Muscle of leg (tissue), 3 donors: ENCODE measurements at regions not wholly inside any gene's neighbourhood (a gene's known extent, or its start where the extent isn't known, plus 50 kb on each side); places are given as distances from the start of the nearest gene placed in this dataset.

Source experiments
- DNase-seq: peaks from one replicate; pipeline ENCODE4 v3.0.0; 2013
- H3K27ac ChIP-seq: one replicate; pipeline ENCODE4 v1.5.1; 2013; ENCODE audit warnings: mild to moderate bottlenecking, low read length, control low read depth
- H3K27me3 ChIP-seq: one replicate; pipeline ENCODE4 v1.6.1; 2013; ENCODE audit warnings: low read length; ENCODE audit not compliant: control insufficient read depth, insufficient read depth
- H3K36me3 ChIP-seq: one replicate; pipeline ENCODE4 v1.6.1; 2013; ENCODE audit warnings: low read length; ENCODE audit not compliant: control insufficient read depth, insufficient read depth
- H3K4me1 ChIP-seq: one replicate; pipeline ENCODE4 v1.6.1; 2013; ENCODE audit warnings: low read length; ENCODE audit not compliant: control insufficient read depth, insufficient read depth
- H3K4me3 ChIP-seq: one replicate; pipeline ENCODE4 v1.5.1; 2013; ENCODE audit warnings: low read length, control low read depth
- H3K9me3 ChIP-seq: replicated peaks from 2 replicates; pipeline ENCODE4 v1.6.1; 2013; ENCODE audit warnings: low read depth, low read length; ENCODE audit not compliant: control insufficient read depth
- WGBS: methylation state at CpG from one replicate; pipeline ENCODE4 v1.1.5; 2013; ENCODE audit warnings: missing lambda C conversion rate; ENCODE audit not compliant: insufficient coverage; 5-methylcytosine and 5-hydroxymethylcytosine counted together

DNA sequence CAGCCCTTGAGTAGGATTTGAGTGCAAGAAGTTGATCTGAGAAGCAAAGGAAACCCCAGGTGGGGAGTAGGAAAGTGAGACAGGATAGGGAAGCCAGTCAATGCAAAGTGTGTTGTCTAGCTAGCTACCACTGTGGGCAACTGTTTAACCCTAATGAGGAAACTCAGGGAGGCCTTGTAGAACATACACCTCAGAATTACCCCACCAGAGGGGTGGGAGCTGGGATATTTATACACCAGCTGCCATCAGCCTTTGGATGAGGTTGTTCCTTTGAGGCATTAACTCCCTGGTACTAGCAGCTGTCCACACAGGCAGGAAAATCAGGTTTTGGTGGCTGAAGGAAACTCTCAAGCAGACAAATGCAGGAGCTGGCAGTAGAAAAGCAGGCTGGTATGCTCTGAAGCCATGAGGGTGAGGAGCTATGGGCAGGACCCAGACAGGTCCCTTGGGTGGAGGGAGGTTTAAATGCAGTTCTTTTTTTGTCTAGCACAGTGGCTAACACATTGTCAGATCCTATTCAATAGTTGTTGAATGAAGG is 60.1 kb upstream of the ARID5B start:
- Histone ChIP-seq H3K36me3 (no peaks in the 10 kb centered on the region), H3K4me1 (peaks cover 3% of the 10 kb centered on the region), H3K27ac (no peak overlapping the region), H3K4me3 (no peak overlapping the region), H3K27me3 (no peaks in the 10 kb centered on the region), H3K9me3 (no peaks in the 10 kb centered on the region)
- no peak for DNase-seq

DNA sequence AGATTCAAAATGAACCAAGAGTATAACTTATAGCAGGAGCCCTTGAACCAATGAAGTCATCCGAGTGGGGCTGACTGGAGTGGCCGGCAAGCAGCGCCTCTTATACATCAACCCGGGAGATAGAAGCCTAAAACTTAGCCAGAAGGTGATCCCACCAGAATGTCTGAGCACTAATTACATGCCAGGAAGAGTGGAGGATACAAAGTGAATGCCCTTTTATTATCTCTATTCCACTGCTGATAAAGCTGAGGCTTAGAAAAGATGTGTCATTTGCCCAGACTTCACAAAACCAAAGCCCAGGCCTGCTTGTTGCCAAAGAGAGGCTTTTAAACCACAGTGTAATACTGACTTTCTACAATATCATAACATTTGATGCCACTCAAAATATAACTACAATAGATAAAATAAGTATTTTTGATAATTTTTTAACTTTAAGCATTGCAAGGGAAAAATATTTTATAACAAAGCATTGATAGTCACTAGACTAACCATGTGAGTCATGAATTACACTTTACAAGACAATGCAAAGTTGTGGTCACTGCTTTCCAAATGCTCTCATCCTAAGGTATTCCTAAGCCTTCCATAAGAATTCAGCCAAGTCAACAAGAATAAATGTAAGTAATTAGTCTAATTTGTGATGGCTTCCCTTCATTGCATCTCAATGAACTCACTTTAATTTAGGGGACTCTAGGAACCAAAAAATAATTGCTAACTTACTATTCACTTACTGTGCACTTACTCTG is 58.6 kb upstream of the ARID5B start:
- DNase-seq = no peak

DNA sequence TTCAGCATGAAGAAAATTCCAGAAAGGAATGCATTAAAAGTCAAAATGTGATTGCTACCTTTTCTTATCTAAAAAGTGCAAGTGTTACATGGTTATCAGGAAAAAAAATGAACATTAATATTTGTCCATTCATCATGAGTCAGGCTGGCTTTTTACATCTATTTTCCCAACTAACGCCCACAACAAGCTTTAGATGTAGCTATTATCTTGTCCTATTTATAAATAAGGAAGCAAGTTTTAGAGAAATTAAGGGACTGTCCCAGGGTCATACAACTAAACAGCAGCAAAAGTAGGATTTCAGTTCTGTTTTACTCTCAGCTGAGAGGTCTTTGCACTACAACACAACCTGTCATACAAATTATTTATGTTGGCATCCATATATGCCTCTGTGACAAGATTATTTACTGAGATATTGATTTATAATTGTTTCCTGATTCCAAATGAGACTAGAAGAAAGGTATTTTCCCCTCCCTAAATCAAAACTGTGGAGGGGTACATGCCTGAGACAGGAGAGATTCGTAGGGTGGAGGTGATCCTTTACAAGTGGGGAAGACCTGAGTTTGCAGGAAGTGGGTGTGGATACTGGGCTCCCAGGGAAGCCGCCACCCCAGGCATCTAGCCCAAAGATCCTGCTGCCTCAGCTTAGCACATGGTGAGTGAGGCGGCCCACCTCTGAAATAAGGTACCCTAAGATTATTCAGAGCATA is 57.2 kb upstream of the ARID5B start:
- Histone ChIP-seq H3K4me1 (no peaks in the 10 kb centered on the region), H3K27ac (no peak overlapping the region), H3K36me3 (no peaks in the 10 kb centered on the region), H3K9me3 (no peaks in the 10 kb centered on the region), H3K4me3 (no peak overlapping the region), H3K27me3 (no peaks in the 10 kb centered on the region)
- WGBS = no CpG with 5 or more reads among the region's 4 CpGs
- no peak for DNase-seq

More for the DNA sequence above, 58.6 kb upstream of the ARID5B start:
- Histone ChIP-seq H3K27me3 (no peaks in the 10 kb centered on the region), H3K4me1 (peaks cover 3% of the 10 kb centered on the region), H3K4me3 (no peak overlapping the region), H3K36me3 (no peaks in the 10 kb centered on the region), H3K9me3 (no peaks in the 10 kb centered on the region), H3K27ac (no peak overlapping the region)
- WGBS = no CpG with 5 or more reads among the region's 4 CpGs

DNA sequence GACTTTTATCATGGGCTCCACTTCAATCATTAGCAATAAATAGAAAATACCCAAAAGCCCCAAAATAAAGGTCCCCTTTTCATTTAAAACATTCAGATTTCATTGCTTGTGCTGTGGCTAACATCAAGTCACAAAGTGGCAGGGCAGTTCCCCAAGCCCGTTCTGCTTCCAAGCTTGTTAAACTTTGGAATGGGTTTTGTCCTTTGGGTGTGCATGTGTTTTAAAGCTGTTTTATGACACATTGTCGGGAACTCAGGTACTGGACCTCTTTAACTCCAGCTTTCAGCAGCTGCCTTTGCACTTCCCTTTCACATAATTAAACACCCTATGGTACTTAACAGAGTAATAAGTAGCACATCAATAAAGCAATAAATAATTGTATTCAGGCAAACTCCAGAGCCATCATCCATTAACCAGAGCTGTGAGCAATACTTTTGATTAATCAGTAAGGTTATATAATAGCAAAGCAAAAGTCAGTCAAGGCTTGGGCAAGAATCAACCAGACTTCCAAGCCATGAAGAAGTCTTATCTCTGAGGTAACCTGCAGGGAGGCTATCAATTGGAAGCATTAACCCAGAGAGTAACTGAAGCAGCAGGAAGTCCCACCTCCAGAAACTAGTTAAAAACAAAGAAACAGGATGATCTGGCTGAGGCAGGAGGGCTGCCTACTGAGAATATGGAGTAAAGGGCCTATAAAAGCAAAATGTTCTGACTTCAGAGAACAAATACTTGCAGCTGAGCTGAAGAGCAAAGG is 56.1 kb upstream of the ARID5B start:
- Histone ChIP-seq H3K27me3 (no peaks in the 10 kb centered on the region), H3K4me3 (no peak overlapping the region), H3K4me1 (no peaks in the 10 kb centered on the region), H3K27ac (no peak overlapping the region), H3K9me3 (no peaks in the 10 kb centered on the region), H3K36me3 (no peaks in the 10 kb centered on the region)
- no CpG with 5 or more reads among the region's 2 CpGs for WGBS
- DNase-seq = no peak

DNA sequence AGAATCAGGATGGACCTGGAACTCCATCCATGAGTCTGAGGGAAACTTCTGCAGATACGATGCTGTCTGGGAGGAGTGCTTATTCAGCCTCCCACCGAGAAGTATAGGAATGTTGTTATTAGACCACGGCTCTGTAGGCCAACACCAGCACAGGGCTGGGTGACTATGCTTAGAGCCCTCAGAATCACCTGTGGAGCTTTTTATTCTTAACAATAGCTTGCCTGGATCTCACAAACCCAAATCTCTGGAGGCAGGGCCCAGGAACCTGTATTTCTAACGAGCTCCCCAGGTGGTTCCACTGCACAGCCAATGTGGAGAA is 55.6 kb upstream of the ARID5B start:
- H3K4me3 ChIP-seq = no peak overlapping the region
- DNase-seq = no peak
- WGBS = 74% methylated on average over 2 of the region's 4 CpGs
- no peaks in the 10 kb centered on the region for H3K27me3 ChIP-seq
- no peak overlapping the region for H3K27ac ChIP-seq
- H3K36me3 ChIP-seq = no peaks in the 10 kb centered on the region
- H3K9me3 ChIP-seq = no peaks in the 10 kb centered on the region
- no peaks in the 10 kb centered on the region for H3K4me1 ChIP-seq

DNA sequence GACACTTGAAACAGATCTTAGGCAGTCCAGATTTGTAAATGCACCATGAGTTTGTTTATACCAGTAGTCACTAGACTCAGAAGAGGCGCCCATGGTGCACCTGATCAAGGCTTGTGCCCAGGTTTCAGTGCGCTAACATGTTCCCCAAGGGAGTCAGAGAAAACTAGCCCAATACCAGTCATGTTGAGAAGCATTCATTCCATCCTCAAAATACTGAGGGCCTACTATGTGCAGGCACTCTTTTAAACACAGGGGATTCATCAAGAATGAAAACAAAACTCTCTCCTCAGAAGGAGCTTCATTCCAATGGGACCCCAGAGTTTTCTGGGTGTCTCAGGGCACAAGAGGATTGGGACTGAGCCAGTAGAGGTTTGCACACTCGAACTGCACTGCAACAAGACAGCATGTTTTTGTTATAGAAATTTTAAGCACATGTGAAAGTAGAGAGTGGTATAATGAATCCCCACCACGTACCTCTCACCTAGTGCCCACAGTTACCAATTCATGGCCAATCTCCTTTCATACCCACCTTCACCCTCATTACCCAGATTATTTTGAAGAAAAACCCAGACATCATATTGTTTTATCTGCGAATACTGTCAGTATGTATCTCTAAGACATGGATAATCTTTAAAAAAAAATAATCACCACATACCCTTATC is 55.0 kb upstream of the ARID5B start:
- Histone ChIP-seq H3K36me3 (no peaks in the 10 kb centered on the region), H3K9me3 (no peaks in the 10 kb centered on the region), H3K27me3 (no peaks in the 10 kb centered on the region), H3K4me1 (no peaks in the 10 kb centered on the region), H3K4me3 (no peak overlapping the region), H3K27ac (no peak overlapping the region)
- 100% methylated on average over 2 of the region's 5 CpGs for WGBS
- no peak for DNase-seq

DNA sequence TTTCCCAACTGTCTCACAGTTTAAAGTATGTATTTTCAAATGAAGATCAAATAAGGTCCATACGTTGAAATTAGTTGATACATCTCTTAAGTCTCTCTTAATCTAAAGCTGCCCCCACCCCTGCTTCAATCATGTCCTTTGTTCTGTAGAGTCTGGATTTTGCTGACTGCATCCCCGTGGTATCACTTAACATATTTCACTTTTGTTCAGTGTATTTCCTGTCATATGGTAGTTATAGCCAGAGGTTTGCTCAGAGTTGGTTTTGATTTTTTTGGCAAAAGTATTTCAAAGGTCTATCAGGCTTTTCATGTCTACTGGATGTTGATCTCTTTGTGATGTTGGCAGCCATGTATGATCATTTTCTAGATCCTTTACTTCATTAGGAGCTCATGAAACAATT is 54.4 kb upstream of the ARID5B start:
- H3K4me3 ChIP-seq = no peak overlapping the region
- H3K9me3 ChIP-seq = no peaks in the 10 kb centered on the region
- DNase-seq = no peak
- no peak overlapping the region for H3K27ac ChIP-seq
- no peaks in the 10 kb centered on the region for H3K4me1 ChIP-seq
- no CpG with 5 or more reads among the region's 2 CpGs for WGBS
- H3K27me3 ChIP-seq = no peaks in the 10 kb centered on the region
- H3K36me3 ChIP-seq = no peaks in the 10 kb centered on the region

DNA sequence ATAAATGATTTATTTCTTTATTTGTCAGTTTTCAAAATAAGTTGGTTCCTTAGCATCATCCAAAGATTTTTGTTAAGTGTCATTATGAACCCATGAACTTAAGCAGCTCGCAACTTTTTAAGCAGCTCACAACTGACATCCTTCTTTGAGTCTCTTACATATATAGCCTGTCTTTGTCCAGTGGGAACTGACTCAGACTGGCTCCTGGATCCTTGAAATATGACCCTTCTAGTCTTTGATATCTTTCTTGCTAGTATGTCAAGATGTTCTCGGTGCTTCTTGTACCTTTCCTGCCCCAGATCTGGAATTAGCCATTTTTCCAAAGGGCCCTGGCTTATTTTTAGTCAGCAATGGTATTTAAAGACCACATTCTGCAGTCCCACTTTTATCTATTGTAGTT is 53.9 kb upstream of the ARID5B start:
- H3K27ac ChIP-seq = no peak overlapping the region
- DNase-seq = no peak
- H3K27me3 ChIP-seq = no peaks in the 10 kb centered on the region
- H3K9me3 ChIP-seq = no peaks in the 10 kb centered on the region
- no CpG with 5 or more reads among the region's 2 CpGs for WGBS
- H3K36me3 ChIP-seq = no peaks in the 10 kb centered on the region
- no peak overlapping the region for H3K4me3 ChIP-seq
- H3K4me1 ChIP-seq = no peaks in the 10 kb centered on the region

DNA sequence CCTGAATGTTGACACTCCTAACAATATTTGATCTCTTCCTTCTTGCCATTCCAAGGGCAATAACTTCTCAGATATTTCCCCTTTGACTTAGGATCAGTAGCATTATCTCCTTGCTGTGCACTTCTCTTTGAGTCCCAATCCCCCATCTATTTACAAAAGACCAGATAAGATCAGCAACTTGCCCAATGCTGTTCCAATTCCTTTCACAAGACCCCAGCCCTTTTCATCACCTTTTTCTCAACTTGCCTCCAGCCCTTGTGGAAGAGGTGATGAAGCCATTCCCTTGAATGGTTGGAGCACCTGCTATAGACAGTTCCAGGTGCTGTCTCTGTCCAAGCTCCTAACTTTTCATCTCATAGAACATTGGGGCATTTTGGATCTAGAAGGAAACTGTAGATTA is 51.1 kb upstream of the ARID5B start:
- Histone ChIP-seq H3K4me3 (no peak overlapping the region), H3K27ac (no peak overlapping the region), H3K9me3 (no peaks in the 10 kb centered on the region), H3K4me1 (no peaks in the 10 kb centered on the region), H3K36me3 (no peaks in the 10 kb centered on the region), H3K27me3 (no peaks in the 10 kb centered on the region)
- no peak for DNase-seq
